K562 (cell line): ENCODE measurements at regions not wholly inside any gene's neighbourhood (a gene's known extent, or its start where the extent isn't known, plus 50 kb on each side); places are given as distances from the start of the nearest gene placed in this dataset.

Experiments
- ATAC-seq: fragments of 200-7000 bp; cut with Tn5 transposase; 3 replicates; pipeline ENCODE4 v1.9.1; 2020; ENCODE audit warnings: moderate library complexity
- BruUV-seq: library from RNA; stranded (reverse); fragments of 400-500 nt; replicated peaks from 2 replicates; lab custom pipeline; 2021; lab: Mats Ljungman, UMichigan
- CTCF ChIA-PET: fragments of 300-600 bp; formaldehyde crosslinking; extraction: SDS; loops from one replicate; lab custom pipeline; 2021; ENCODE audit warnings: low intra/inter-chr PET ratio; lab: Yijun Ruan, JAX
- POLR2A ChIA-PET: fragments of 300-600, 350-650 bp; sonication (Branson Sonifier 250); formaldehyde crosslinking; extraction: SDS; loops from one replicate; lab custom pipeline; 2021; ENCODE audit warnings: antibody characterized with exemption, inconsistent platforms; lab: Yijun Ruan, JAX
- DNase-seq, 4 experiments: peaks; one replicate each; pipeline versions ENCODE4 v3.0.0 to v3.0.0-alpha.2; 2011 to 2018; ENCODE audit warnings: low spot score in 3 of 4, mixed read lengths in 3 of 4; ENCODE audit errors: extremely low read depth in 1 of 4
- FAIRE-seq: peaks from 2 replicates; lab custom pipeline; 2011; peaks lifted over from hg19 to GRCh38; lab: Jason Lieb, UNC
- H2AFZ ChIP-seq: 2 replicates; pipeline ENCODE4 v1.6.0; 2011; ENCODE audit warnings: low read depth, low read length, control low read depth, inconsistent platforms
- H3K27ac ChIP-seq: fragments of 200-600 bp; 3 replicates; pipeline ENCODE4 v1.8.0; 2011; ENCODE audit warnings: low read depth, mild to moderate bottlenecking, control low read depth, inconsistent platforms, low read length, moderate library complexity, mixed read lengths; ENCODE audit errors: extremely low read depth
- H3K27me3 ChIP-seq, 2 experiments: fragments of 300-600 bp in 1 of 2; 2 replicates in 1 of 2; 3 replicates in 1 of 2; pipeline versions ENCODE4 v1.6.0 to v1.8.0; 2011; ENCODE audit warnings: inconsistent platforms in 2 of 2, low read length in 2 of 2, mild to moderate bottlenecking in 1 of 2, mixed read lengths in 1 of 2, moderate library complexity in 1 of 2; ENCODE audit not compliant: control insufficient read depth in 2 of 2, insufficient read depth in 2 of 2
- H3K36me3 ChIP-seq: fragments of 300-600 bp; 3 replicates; pipeline ENCODE4 v1.8.0; 2011; ENCODE audit warnings: mild to moderate bottlenecking, low read length, inconsistent platforms; ENCODE audit not compliant: control insufficient read depth, insufficient read depth
- H3K4me1 ChIP-seq, 2 experiments: fragments of 200-600 bp in 1 of 2; replicated peaks in 1 of 2; 2 replicates in 1 of 2; 3 replicates in 1 of 2; pipeline versions ENCODE4 v1.5.1 to v1.8.0; 2011; ENCODE audit warnings: inconsistent platforms in 2 of 2, low read length in 2 of 2, mild to moderate bottlenecking in 1 of 2, mixed read lengths in 1 of 2, moderate library complexity in 1 of 2; ENCODE audit not compliant: control insufficient read depth in 2 of 2, insufficient read depth in 2 of 2
- H3K4me2 ChIP-seq: 2 replicates; pipeline ENCODE4 v1.6.1; 2011; ENCODE audit warnings: low read length, control low read depth, inconsistent platforms, mixed read lengths; ENCODE audit not compliant: insufficient read depth
- H3K4me3 ChIP-seq: fragments of 200-600 bp; sonication (generic), shearing (Covaris generic); 2 replicates; pipeline ENCODE4 v1.5.1; 2016; ENCODE audit warnings: control low read depth, inconsistent platforms
- H3K79me2 ChIP-seq: fragments of 200-600 bp; 3 replicates; pipeline ENCODE4 v1.8.0; 2011; ENCODE audit warnings: low read length, inconsistent platforms; ENCODE audit not compliant: control insufficient read depth, insufficient read depth
- H3K9ac ChIP-seq, 2 experiments: 2 replicates each; pipeline versions ENCODE4 v1.6.0 to v1.6.1; 2011; ENCODE audit warnings: low read depth in 2 of 2, low read length in 2 of 2, control low read depth in 1 of 2, inconsistent platforms in 1 of 2, mild to moderate bottlenecking in 1 of 2, mixed read lengths in 1 of 2; ENCODE audit not compliant: insufficient read depth in 1 of 2
- H3K9me1 ChIP-seq: one replicate; pipeline ENCODE4 v1.6.0; 2011; ENCODE audit warnings: inconsistent platforms, mild to moderate bottlenecking, low read length, moderate library complexity; ENCODE audit not compliant: control insufficient read depth, insufficient read depth
- H3K9me3 ChIP-seq: replicated peaks from 2 replicates; pipeline ENCODE4 v1.5.1; 2011; ENCODE audit warnings: low read depth, low read length, inconsistent platforms; ENCODE audit not compliant: control insufficient read depth, insufficient read depth
- H4K20me1 ChIP-seq: replicated peaks from 2 replicates; pipeline ENCODE4 v1.6.1; 2011; ENCODE audit warnings: low read length, inconsistent platforms, mixed read lengths; ENCODE audit not compliant: control insufficient read depth, insufficient read depth
- CBX5 ChIP-seq: IDR thresholded peaks from 2 replicates; pipeline ENCODE4 v1.6.1; 2014; ENCODE audit warnings: low read depth, borderline replicate concordance
- GMEB1 ChIP-seq: fragments of 250-450 bp; sonication (Bioruptor Pico); IDR thresholded peaks from 2 replicates; pipeline ENCODE4 v1.4.0; 2020; ENCODE audit warnings: mild to moderate bottlenecking
- HDAC2 ChIP-seq: fragments of 450-650 bp; IDR thresholded peaks from 2 replicates; pipeline ENCODE4 v1.6.1; 2016; ENCODE audit warnings: mild to moderate bottlenecking
- NBN ChIP-seq: fragments of 450-650 bp; IDR thresholded peaks from 2 replicates; pipeline ENCODE4 v1.6.1; 2016; ENCODE audit warnings: low read depth, mild to moderate bottlenecking
- NFIC ChIP-seq: fragments of 450-650 bp; IDR thresholded peaks from 2 replicates; pipeline ENCODE4 v1.6.1; 2017; ENCODE audit warnings: mild to moderate bottlenecking, inconsistent platforms
- NFYB ChIP-seq: IDR thresholded peaks from 2 replicates; pipeline ENCODE4 v1.6.1; 2011; ENCODE audit warnings: mild to moderate bottlenecking, moderate library complexity; ENCODE audit not compliant: insufficient read length; ENCODE audit errors: extremely low read depth
- TAF7 ChIP-seq: fragments of 450-650 bp; IDR thresholded peaks from 2 replicates; pipeline ENCODE4 v1.6.1; 2016; ENCODE audit warnings: missing genetic modification characterization, missing compliant biosample characterization
- ZNF253 ChIP-seq: fragments of 250-450 bp; sonication (Bioruptor Pico); conservative IDR thresholded peaks from 2 replicates; pipeline ENCODE4 v1.6.1; 2021; ENCODE audit warnings: mild to moderate bottlenecking
- WGBS: fragments of 100-300 bp; shearing (Covaris generic); methylation state at CpG from one replicate; pipeline ENCODE4 v1.1.6; 2016; ENCODE audit warnings: low coverage, mixed read lengths; ENCODE audit not compliant: insufficient coverage; ENCODE audit errors: missing lambda C conversion rate; 5-methylcytosine and 5-hydroxymethylcytosine counted together
- in situ Hi-C: fragments of 300-500 bp; cut with MboI; formaldehyde crosslinking; loops from 4 replicates; pipeline ENCODE4 v1.15.0; 2018; ENCODE audit warnings: inconsistent platforms, mixed read lengths
- intact Hi-C: fragments of 100-400 bp; cut with micrococcal nuclease; formaldehyde crosslinking; loops from 2 replicates; pipeline ENCODE4 v1.14.2; 2022
- TF ChIP-seq, protein P1 (sequence below): fragments of 150-350 bp; IDR thresholded peaks from 2 replicates; pipeline ENCODE4 v1.6.1; 2014; ENCODE audit warnings: low read depth, mild to moderate bottlenecking, low read length, borderline replicate concordance
- TF ChIP-seq, protein P2 (sequence below): sonication (generic); formaldehyde crosslinking; IDR thresholded peaks from 2 replicates; pipeline ENCODE4 v1.5.0; 2020; ENCODE audit warnings: missing genetic modification reagents

GRCh38 chr14:56056031-56056430, 62.2 kb upstream of the PELI2 start:
- TF ChIP-seq ZNF253 (CRISPR knock-in tag): no peak
- TF ChIP-seq, all 486 proteins: peak for 0
- WGBS: 0% methylated on average over 2 of the region's 2 CpGs
- Histone ChIP-seq H3K4me2 (no peak overlapping the region), H3K79me2 (no peaks in the 10 kb centered on the region), H3K9me1 (no peaks in the 10 kb centered on the region), H3K9ac (no peak overlapping the region), H4K20me1 (no peaks in the 10 kb centered on the region), H3K9me3 (no peaks in the 10 kb centered on the region), H3K27me3 (no peaks in the 10 kb centered on the region), H3K36me3 (no peaks in the 10 kb centered on the region), H3K4me3 (no peak overlapping the region), H2AFZ (no peak overlapping the region), H3K27ac (no peak overlapping the region), H3K4me1 (no peaks in the 10 kb centered on the region)
- no peak for DNase-seq
- in situ Hi-C loops: no loop called here
- ATAC-seq: no peak
- POLR2A ChIA-PET: no interaction called here
- no TSS peak for BruUV-seq
- no peak for FAIRE-seq
- intact Hi-C loops: no loop called here
- CTCF ChIA-PET: no interaction called here

- Histone ChIP-seq H3K9me3 (no peaks in the 10 kb centered on the region), H3K79me2 (no peaks in the 10 kb centered on the region), H3K27ac (no peak overlapping the region), H3K4me3 (no peak overlapping the region), H3K4me2 (no peak overlapping the region), H3K36me3 (no peaks in the 10 kb centered on the region), H3K4me1 (no peaks in the 10 kb centered on the region), H3K9me1 (no peaks in the 10 kb centered on the region), H4K20me1 (no peaks in the 10 kb centered on the region), H3K27me3 (no peaks in the 10 kb centered on the region), H3K9ac (no peak overlapping the region), H2AFZ (no peak overlapping the region)
- CTCF ChIA-PET: no interaction called here
- ATAC-seq (no peak), DNase-seq (no peak), FAIRE-seq (no peak)
- intact Hi-C loops: no loop called here
- POLR2A ChIA-PET: no interaction called here
- no TSS peak for BruUV-seq
- WGBS: 0% methylated on average over 5 of the region's 5 CpGs
- in situ Hi-C loops: no loop called here
- TF ChIP-seq HDAC2: no peak
- TF ChIP-seq, protein P1, sequence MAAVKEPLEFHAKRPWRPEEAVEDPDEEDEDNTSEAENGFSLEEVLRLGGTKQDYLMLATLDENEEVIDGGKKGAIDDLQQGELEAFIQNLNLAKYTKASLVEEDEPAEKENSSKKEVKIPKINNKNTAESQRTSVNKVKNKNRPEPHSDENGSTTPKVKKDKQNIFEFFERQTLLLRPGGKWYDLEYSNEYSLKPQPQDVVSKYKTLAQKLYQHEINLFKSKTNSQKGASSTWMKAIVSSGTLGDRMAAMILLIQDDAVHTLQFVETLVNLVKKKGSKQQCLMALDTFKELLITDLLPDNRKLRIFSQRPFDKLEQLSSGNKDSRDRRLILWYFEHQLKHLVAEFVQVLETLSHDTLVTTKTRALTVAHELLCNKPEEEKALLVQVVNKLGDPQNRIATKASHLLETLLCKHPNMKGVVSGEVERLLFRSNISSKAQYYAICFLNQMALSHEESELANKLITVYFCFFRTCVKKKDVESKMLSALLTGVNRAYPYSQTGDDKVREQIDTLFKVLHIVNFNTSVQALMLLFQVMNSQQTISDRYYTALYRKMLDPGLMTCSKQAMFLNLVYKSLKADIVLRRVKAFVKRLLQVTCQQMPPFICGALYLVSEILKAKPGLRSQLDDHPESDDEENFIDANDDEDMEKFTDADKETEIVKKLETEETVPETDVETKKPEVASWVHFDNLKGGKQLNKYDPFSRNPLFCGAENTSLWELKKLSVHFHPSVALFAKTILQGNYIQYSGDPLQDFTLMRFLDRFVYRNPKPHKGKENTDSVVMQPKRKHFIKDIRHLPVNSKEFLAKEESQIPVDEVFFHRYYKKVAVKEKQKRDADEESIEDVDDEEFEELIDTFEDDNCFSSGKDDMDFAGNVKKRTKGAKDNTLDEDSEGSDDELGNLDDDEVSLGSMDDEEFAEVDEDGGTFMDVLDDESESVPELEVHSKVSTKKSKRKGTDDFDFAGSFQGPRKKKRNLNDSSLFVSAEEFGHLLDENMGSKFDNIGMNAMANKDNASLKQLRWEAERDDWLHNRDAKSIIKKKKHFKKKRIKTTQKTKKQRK: no peak
- TF ChIP-seq GMEB1 (CRISPR knock-in tag): no peak
- no peak for TF ChIP-seq NFIC
- TF ChIP-seq TAF7 (tag): no peak
- TF ChIP-seq NBN: no peak
- TF ChIP-seq, protein P2, sequence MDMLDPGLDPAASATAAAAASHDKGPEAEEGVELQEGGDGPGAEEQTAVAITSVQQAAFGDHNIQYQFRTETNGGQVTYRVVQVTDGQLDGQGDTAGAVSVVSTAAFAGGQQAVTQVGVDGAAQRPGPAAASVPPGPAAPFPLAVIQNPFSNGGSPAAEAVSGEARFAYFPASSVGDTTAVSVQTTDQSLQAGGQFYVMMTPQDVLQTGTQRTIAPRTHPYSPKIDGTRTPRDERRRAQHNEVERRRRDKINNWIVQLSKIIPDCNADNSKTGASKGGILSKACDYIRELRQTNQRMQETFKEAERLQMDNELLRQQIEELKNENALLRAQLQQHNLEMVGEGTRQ (CRISPR knock-in tag): no peak
- TF ChIP-seq NFYB: no peak
- TF ChIP-seq CBX5: no peak
Observed at GRCh38 chr14:56057071-56057741, 61.0 kb upstream of the PELI2 start.
